ENCODE measurements at regions not wholly inside any gene's neighbourhood (a gene's known extent, or its start where the extent isn't known, plus 50 kb on each side); places are given as distances from the start of the nearest gene placed in this dataset.

GRCh38 chr13:44833626-44834025 lies 155.6 kb downstream of the NUFIP1 start:
- no peak for TF ChIP-seq ZFP36 (IDR thresholded peaks at IDR 0.05; ENCODE audit: borderline replicate concordance, partially characterized antibody)
- TF ChIP-seq CTCF (IDR thresholded peaks at IDR 0.05), result no peak
- TF ChIP-seq POLR2A (IDR thresholded peaks at IDR 0.05; ENCODE audit: low read length), result no peak
